ENCODE measurements at regions not wholly inside any gene's neighbourhood (a gene's known extent, or its start where the extent isn't known, plus 50 kb on each side); places are given as distances from the start of the nearest gene placed in this dataset.

GRCh38 chr2:234147335-234147861 lies 96.9 kb downstream of the SPP2 start:
- Mint-ChIP-seq H3K9me3 (peaks cover 0 to 6% (median 0%) of the 10 kb centered on the region in 7 donors), H3K4me3 (no peak overlapping the region), H3K36me3 (no peaks in the 10 kb centered on the region), H3K4me1 (no peaks in the 10 kb centered on the region), H3K27me3 (ENCODE audit: low read depth in 3 of 3) (peaks cover 2 to 17% (median 13%) of the 10 kb centered on the region in 3 donors), H3K27ac (no peak overlapping the region)
- no peaks in the 10 kb centered on the region for H3K79me2 ChIP-seq (ENCODE audit: insufficient read depth, low read length)
- H3K9me3 ChIP-seq (replicated peaks in 1 of 2; ENCODE audit: control insufficient read depth in 1 of 2, insufficient read depth in 1 of 2, low read length in 2 of 2) = no peaks in the 10 kb centered on the region
- DNase-seq = no peak
- H3K27ac ChIP-seq (ENCODE audit: low read depth in 1 of 2, low read length in 2 of 2) = no peak overlapping the region
- no peak overlapping the region for H3K4me2 ChIP-seq (replicated peaks; ENCODE audit: extremely low read depth, low read length, poor library complexity, severe bottlenecking)
- H3K9ac ChIP-seq (ENCODE audit: insufficient read depth, low read length, poor library complexity, severe bottlenecking) = no peak overlapping the region
- H4K20me1 ChIP-seq (ENCODE audit: insufficient read depth, low read length) = no peaks in the 10 kb centered on the region
- 100% methylated on average over 2 of the region's 3 CpGs for WGBS (ENCODE audit: insufficient coverage)
- no peak for TF ChIP-seq CTCF (IDR thresholded peaks at IDR 0.05)
- intact Hi-C loops (cut with micrococcal nuclease) = loop anchor here in 1 of 2 donors (10.0 kb wide), 1 partner anchor 357 kb away; no protein-coding TSS in a partner anchor
- H3K36me3 ChIP-seq (replicated peaks in 1 of 2; ENCODE audit: control insufficient read depth in 1 of 2, insufficient read depth in 2 of 2, low read length in 2 of 2) = no peaks in the 10 kb centered on the region
- no peaks in the 10 kb centered on the region for H3K27me3 ChIP-seq (ENCODE audit: control insufficient read depth in 2 of 2, insufficient read depth in 2 of 2, low read length in 2 of 2)
- no peak overlapping the region for H2AFZ ChIP-seq (ENCODE audit: insufficient read depth, low read depth, low read length, poor library complexity, severe bottlenecking)
- no peak overlapping the region for H3K4me3 ChIP-seq (replicated peaks in 1 of 3; ENCODE audit: low read depth in 2 of 3, low read length in 3 of 3)
- H3K4me1 ChIP-seq (ENCODE audit: control insufficient read depth in 1 of 2, insufficient read depth in 2 of 2, low read length in 2 of 2) = no peaks in the 10 kb centered on the region

- Mint-ChIP-seq H3K9me3 (peaks cover 0 to 6% (median 0%) of the 10 kb centered on the region in 7 donors), H3K27ac (no peak overlapping the region), H3K27me3 (ENCODE audit: low read depth in 3 of 3) (peaks cover 2 to 17% (median 15%) of the 10 kb centered on the region in 3 donors), H3K36me3 (no peaks in the 10 kb centered on the region), H3K4me3 (no peak overlapping the region), H3K4me1 (no peaks in the 10 kb centered on the region)
- 0% methylated on average over 1 of the region's 8 CpGs for WGBS (ENCODE audit: insufficient coverage)
- Histone ChIP-seq H3K36me3 (replicated peaks in 1 of 2; ENCODE audit: control insufficient read depth in 1 of 2, insufficient read depth in 2 of 2, low read length in 2 of 2) (no peaks in the 10 kb centered on the region), H3K79me2 (ENCODE audit: insufficient read depth, low read length) (no peaks in the 10 kb centered on the region), H3K4me2 (replicated peaks; ENCODE audit: extremely low read depth, low read length, poor library complexity, severe bottlenecking) (no peak overlapping the region), H3K4me3 (replicated peaks in 1 of 3; ENCODE audit: low read depth in 2 of 3, low read length in 3 of 3) (no peak overlapping the region), H3K27ac (ENCODE audit: low read depth in 1 of 2, low read length in 2 of 2) (no peak overlapping the region), H3K9ac (ENCODE audit: insufficient read depth, low read length, poor library complexity, severe bottlenecking) (no peak overlapping the region), H3K27me3 (ENCODE audit: control insufficient read depth in 2 of 2, insufficient read depth in 2 of 2, low read length in 2 of 2) (peaks cover 1 to 2% of the 10 kb centered on the region in 2 donors), H3K9me3 (replicated peaks in 1 of 2; ENCODE audit: control insufficient read depth in 1 of 2, insufficient read depth in 1 of 2, low read length in 2 of 2) (no peaks in the 10 kb centered on the region), H4K20me1 (ENCODE audit: insufficient read depth, low read length) (no peaks in the 10 kb centered on the region), H2AFZ (ENCODE audit: insufficient read depth, low read depth, low read length, poor library complexity, severe bottlenecking) (no peak overlapping the region), H3K4me1 (ENCODE audit: control insufficient read depth in 1 of 2, insufficient read depth in 2 of 2, low read length in 2 of 2) (no peaks in the 10 kb centered on the region)
- no peak for TF ChIP-seq CTCF (IDR thresholded peaks at IDR 0.05)
- DNase-seq = no peak
- intact Hi-C loops (cut with micrococcal nuclease) = loop anchor here in 1 of 2 donors (10.0 kb wide), 1 partner anchor 359 kb away; no protein-coding TSS in a partner anchor
Measured at GRCh38 chr2:234146087-234146826, 95.8 kb downstream of the SPP2 start.
